HG02973 (cell line): ENCODE measurements at regions not wholly inside any gene's neighbourhood (a gene's known extent, or its start where the extent isn't known, plus 50 kb on each side); places are given as distances from the start of the nearest gene placed in this dataset.
"Not testable (repeated sequence)": the region's sequence is repeated elsewhere in the genome, so short reads cannot be mapped to it uniquely, and the experiment has no call there.

ENCODE experiments used
- ATAC-seq: cut with Tn5 transposase; IDR thresholded peaks from one replicate; pipeline ENCODE4 v1.9.1; 2021; ENCODE audit warnings: moderate library complexity; ENCODE audit not compliant: unreplicated experiment

- no peak for ATAC-seq
Observed at GRCh38 chrX:129091097-129091496, 432.2 kb downstream of the SMARCA1 start.

- no peak for ATAC-seq
Observed at GRCh38 chrX:129086802-129087201, 436.5 kb downstream of the SMARCA1 start.

- not testable (repeated sequence) for ATAC-seq
Observed at GRCh38 chrX:129084291-129084690, 439.0 kb downstream of the SMARCA1 start.

DNA sequence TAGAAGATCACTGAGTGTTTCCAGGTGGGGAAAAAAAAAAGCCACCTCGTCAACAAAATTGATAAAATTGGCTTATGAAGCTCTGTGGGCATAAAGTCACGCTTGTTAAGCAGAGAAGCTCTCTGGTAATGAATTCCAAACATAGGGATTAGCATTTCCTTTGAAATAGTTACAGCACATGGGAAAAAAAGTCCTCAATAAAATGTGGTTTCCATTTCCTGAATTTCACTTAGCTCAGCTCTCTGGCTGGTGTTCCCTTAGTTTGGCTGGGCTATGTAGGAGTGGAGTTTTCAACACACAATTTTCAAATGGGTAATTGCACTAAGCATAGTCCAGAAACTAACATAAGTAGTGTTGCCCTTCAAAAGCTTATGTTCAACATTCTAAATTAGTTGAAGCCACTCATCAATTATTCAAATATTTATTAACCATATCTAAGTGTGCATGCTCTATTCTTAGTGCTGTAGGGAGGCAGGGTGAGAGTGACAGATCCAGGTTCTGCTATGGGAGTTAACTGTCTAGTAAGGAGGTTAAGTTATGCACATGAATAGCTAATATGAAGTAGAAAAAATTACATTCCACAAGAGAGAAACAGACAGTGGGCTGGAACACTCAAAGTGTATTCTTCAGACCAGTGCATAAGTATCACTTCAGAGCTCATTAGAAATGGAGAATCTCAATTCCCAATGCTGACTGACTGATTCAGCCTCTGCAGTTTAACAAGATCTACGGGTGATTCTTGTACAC, 445.7 kb downstream of the SMARCA1 start:
- no peak for ATAC-seq

- no peak for ATAC-seq
Observed at GRCh38 chrX:129071390-129071789, 451.9 kb downstream of the SMARCA1 start.

DNA sequence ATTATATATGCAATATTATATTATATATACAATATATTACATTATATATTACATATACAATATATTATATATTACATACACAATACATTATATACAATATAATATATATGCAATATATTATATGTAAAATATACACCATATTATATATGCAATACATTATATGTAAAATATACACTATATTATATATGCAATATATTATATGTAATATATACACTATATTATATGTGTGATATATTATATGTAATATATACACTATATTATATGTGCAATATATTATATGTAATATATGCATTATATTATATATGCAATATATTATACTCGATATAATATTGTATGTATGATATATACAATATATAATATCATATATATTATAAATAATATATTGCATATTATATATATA, 457.4 kb downstream of the SMARCA1 start:
- ATAC-seq: no peak

DNA sequence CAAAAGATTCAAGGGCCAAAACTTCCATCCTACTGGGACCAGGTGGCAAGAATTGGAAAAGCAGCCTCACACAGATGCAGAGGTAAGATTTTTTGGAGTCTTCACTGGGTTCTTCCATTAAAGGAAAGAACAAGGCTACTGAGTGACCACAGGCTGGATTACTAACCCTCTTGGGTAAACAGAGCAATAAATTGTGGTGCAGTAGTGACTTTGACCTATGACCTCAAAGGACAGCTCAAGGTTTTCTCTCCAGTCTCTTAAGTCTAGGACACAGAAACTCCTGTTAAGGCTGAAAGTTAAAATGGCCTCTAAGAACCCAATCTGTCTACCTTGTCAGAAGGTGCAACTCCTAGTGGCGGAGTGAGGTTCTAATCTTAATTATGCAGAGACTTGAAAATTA, 464.9 kb downstream of the SMARCA1 start:
- no peak for ATAC-seq

DNA sequence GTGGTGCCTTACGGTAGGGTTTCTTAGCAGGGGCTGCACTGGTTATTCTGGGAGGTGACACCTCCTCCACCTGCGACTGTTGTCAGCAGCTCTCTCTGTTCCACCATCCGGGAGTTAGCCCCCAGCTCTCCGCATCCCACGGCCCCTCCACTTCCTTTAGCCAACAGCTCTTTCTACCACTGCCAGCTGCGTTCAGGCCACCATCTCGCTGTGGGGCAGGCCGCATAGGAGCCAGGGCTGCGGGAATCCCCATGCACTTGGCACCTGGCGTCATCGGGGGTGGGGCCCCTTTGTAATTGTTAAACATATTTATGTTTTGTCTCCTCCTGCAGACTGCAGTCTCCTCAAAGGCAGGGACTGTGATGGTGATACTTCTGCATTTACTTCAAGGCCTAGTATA, 480.2 kb downstream of the SMARCA1 start:
- ATAC-seq: no peak

DNA sequence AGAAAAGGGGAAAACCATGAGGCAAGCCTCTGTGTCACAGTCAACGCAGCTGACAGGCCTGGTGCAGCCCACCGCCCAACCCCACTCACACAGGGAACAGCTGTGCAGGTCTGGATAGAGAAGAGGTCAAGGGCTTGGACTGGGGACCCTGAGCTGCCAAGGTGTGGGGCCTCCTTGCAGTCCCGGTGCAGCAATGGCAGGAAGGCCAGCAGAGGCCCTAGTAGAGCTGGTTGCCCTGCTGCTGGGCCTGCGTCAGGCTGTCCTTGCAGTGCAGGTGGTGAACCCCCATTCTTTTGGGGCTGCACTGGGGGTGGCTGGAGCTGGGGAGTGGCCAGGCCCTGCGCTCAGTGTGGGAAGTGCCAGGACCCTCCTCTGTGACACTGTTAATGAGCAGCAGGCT, 482.0 kb downstream of the SMARCA1 start:
- no peak for ATAC-seq

DNA sequence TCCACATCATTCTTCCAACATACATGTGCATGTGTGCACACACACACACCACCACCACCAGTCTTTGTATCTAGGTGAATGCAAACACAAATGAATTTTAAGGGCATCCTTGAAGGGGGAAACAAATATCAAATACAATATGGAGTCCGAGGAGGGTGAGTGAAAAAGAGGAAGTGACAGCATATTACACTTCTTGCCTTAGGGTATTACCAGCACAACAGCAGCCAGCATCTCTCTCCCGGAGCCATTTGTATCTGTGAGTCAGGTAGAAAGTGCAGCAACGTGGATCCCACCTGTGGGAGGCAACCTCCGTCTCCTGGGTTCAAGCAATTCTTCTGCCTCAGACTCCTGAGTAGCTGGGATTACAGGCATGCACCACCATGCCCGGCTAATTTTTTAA, 483.2 kb downstream of the SMARCA1 start:
- ATAC-seq: no peak

DNA sequence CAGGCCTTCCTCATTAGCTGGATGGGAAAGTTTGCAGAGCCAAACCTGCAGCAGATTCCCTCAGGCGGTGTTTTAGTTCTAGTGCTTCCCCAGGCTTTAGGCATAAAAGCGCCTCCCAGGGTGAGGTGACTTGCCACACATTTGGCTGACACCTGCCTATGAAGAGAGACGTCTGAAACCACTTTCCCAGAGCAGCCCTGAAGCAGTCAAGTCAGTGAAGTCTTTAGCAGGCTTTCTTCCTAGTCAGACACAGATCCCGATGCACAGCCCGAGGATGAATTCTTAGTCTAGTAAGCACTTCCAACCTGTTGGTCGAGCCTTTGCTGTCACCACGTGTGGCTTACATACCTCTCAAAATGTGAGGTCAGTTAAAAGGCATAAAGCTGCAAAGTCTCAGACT, 484.1 kb downstream of the SMARCA1 start:
- no peak for ATAC-seq

DNA sequence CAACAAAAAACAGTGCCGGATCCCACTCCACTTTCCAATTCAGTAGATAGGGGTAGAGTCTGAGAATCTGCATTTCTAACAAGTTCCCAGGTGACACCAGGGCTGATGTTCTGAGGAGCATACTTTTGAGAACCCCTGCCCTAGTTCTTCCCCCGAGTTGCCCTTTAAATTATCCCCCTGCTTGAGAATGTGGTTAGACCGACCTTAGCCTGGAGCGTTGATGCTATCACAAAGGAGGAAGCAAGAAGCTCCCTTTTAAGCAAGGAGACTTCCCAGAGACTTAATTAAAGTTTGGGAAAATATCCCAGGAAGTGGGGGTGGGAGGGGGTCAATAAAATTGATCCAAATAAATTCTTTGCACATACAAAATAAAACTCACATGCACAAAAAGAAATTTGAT, 485.9 kb downstream of the SMARCA1 start:
- no peak for ATAC-seq

DNA sequence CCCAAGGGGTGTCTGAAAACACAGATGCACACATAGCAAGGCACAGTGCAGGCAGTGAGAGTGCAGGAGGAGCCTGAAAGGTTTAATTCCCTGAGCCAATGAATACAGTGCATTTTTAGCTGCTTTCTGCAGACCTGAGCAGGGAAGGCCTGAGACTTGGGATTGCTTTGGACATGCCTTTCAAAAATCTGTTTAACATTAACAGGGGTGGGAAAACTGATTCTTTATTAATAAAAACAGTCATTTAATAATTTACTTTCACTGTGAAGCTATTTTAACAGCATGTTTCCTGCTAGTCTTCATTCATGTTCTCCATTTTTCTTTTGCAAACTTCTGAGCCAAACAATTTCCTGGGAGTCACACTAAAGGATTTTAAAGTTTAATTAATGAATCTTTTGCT, 488.1 kb downstream of the SMARCA1 start:
- no peak for ATAC-seq

DNA sequence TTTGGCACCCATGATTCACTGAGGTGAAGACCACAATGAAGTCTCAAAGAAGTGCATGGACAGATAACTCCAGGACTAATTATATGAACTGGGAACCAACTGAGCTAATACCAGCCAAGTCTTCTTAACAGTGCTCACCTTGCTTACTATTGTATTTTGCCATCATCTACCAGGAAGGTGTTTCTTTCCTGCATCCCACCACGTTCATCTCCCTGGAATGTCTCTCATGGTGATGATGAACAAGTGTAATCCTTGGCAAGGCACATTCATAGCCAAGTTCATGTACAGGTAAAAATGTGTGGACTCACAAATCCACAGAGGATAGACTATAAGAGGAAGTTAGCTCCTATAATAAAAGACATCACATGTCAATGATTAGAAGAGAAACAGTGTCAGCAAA, 489.1 kb downstream of the SMARCA1 start:
- no peak for ATAC-seq

- no peak for ATAC-seq
Observed at GRCh38 chrX:129026202-129026601, 497.1 kb downstream of the SMARCA1 start.

DNA sequence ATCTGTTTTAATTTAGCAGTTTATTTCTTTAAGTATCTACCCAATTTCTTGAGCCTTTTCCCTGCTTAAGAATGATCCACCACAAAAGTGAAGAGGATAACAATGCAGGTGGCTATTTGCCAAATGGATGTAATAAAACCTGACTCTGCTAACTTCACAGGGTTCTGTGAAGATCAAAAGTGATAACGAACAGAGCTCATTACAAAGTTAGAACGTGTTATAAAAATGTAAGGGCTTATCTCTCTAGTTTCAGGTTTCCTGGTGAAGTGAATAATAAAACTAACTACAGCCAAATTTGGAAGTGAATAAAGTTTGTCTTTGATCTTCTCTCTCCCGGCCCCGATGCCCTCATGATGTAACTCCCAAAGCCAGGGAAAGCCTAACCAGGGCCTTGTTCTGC, 497.9 kb downstream of the SMARCA1 start:
- no peak for ATAC-seq

DNA sequence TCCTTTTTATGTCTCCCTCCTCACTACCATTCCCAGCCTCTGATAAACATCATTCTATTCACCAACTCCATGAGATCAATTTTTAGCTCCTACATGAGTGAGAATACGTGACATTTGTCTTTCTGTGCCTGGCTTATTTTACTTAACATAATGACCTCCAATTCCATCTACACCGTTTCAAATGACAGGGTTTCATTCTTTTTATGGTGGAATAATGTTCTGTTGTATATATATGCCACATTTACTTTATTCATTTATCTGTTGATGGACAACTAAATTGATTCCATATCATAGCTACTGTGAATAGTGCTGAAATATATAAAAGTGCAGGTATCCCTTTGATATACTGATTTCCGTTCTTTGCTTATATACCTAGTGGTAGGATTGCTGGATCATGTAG, 503.9 kb downstream of the SMARCA1 start:
- no peak for ATAC-seq

GRCh38 chrX:129015381-129015780, 507.9 kb downstream of the SMARCA1 start:
- no peak for ATAC-seq

DNA sequence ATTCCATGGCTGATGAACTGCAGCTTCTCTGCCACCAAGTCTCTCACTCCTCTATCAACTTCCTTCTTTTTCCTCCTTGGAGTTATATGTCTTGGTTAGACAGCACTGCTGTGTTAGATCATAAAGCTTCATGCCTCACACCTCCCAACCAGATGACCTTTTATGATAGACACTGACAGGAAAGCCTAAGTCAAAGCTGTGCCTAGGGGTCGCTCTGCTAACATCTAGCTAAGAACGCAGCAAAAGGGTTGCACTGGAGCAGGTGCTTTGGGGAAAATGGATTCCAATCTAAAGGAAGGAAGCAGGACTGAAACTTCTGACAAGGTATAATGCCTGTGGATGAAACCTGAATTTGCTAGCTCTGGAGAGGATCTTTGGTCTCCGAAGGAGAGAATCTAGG, 509.7 kb downstream of the SMARCA1 start:
- no peak for ATAC-seq

- ATAC-seq: no peak
Observed at GRCh38 chrX:129007631-129008030, 515.7 kb downstream of the SMARCA1 start.

DNA sequence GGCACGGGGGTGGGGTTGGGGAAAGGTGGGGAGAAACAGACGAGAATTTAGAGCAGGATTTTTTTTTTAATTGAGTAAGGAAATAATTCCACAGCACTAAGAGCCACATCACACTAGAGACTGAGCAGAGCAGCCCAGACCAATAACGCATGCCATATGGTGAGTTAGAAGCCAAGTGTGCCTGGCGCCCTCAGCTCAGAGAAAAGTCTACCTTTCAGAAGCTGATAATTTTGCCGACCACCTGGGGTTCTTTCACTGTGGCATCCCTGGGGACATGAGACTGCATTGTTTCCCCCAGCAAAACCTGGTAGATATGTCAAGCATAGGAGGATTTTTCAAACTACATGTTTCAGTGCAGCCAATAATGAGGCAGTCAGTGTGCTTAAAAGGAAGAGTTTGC, 516.8 kb downstream of the SMARCA1 start:
- no peak for ATAC-seq

DNA sequence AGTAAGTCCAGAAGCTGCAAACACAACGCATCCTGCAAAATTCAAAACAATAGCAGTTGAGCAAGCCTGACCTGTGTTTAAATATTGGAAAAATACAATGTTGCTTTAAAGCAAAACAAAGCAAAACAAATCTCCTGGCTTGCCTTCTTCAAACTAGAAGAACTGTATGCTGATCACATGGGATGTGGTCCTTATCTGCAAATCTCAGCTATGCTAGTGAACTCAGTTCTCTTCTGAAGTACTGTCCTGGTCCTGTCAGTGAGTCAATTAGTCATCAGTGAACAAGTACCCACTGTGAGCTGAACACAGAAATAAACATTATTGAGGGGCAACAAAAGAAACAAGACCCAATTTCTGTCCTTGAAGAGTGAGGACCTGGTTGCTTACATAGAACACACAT, 522.5 kb downstream of the SMARCA1 start:
- no peak for ATAC-seq

DNA sequence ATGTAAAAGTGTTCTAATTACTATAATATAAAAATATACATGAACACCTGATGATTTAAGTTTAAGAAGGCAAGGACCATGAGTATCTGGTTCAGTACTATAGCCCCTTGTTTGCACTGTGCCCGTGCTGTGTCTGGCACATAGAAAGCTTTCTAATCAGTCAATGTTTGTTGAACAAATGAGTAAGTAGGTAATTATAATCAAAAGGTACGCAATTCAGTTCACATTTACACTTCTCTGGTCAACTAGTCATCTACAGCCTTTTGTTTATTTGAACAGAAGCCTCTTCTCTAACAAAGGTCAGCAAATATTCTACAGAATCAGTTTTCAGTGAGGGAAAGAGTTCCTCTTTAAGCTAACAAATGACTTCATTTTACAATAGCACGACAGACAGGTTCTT, 523.3 kb downstream of the SMARCA1 start:
- no peak for ATAC-seq
